GM18511 (cell line): ENCODE measurements at regions not wholly inside any gene's neighbourhood (a gene's known extent, or its start where the extent isn't known, plus 50 kb on each side); places are given as distances from the start of the nearest gene placed in this dataset.

ENCODE experiments used
- ATAC-seq: cut with Tn5 transposase; IDR thresholded peaks from one replicate; pipeline ENCODE4 v1.9.1; 2021; ENCODE audit warnings: mild to moderate bottlenecking, moderate library complexity; ENCODE audit not compliant: unreplicated experiment

DNA sequence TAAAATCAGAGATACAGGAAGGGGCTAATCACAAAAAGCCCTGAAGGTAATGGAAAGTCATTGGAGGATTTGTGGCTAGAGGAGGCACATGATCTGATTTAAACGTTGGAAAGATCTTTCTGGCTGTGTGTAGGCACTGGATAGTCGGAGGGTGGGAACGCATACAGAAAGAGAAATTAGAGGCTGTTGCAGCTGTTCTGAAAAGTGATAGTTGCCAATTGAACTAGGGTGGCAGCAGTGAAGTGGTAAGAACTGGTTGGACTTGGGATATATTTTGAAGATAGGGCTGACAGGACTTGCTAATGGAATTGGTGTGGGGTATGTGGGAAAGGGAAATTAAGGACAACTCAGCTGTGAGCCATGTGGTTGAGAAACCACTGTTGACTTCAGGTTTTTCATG is 223.6 kb downstream of the OGFRL1 start:
- no peak for ATAC-seq

DNA sequence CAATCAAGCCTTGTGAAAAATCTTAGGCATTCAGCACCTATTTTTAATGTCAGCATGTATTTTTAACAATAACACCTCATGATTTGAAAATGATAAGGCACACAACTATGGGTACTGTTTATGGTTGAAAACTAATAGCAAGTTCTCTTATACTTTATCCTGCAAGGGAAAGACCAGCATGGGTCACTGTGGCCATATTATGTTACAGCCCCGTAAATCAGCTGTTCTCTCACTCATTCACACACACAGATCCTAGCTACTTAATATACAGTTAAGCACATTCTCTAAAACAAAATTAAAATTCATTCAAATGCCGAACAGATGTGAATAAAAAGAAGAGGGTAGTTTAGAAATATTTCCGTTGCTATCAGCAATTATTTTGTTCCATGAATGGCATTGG is 224.4 kb downstream of the OGFRL1 start:
- ATAC-seq: no peak

DNA sequence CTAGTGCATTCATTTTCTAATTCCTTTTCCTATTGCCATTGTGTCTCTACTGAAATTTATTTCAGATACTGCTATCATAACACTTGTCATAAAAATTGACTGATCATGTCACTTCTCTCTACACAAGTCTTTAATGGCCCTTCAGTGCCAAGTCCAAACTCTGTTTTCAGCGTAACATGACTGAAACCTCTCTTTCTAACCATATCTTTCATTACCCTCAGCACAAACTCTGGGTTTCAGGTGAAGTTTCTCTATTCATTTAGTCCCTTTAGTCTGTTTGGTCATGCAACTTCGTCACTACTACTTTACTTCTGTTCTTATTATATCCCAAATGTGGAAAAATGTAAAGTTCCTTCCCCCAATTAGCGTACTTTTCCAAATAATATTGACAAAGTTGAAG is 234.9 kb downstream of the OGFRL1 start:
- peak; percentile 60 for ATAC-seq

DNA sequence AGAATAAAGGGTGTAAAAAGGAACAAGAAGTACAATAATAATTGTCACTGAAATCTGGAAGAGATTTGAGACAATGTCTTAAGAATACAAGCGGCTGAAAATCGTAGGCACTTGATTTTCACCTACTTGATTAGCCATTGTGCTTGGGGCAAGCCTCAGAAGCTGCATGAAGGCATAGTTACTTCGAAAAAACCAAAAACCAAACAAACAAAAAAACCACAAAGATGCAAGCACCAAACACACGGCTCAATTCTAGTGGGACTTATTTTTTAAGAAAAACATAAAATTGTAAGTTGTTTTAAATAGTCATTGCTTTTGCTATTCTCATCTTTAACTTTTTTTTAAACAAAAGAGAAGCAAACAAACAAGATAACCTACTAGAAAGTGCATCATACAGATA is 235.6 kb downstream of the OGFRL1 start:
- no peak for ATAC-seq

DNA sequence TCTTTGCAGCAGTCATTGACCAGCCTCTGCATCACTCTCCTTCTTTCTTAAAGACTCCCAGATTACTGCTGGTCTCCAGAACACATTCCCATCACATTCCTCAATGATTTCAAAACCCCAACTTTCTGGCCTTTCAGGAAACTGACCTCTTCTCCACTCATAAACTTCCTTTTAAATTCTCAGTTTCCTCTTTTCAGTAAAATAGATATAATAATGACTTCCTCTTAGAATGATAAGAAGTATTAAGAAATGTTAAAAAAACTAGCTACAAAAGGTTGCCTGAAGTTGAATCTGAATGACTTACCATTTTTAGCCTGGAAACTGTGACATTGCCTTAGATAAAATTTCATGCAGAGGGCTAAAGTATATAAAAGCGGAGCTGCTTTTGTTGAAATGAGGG is 239.3 kb downstream of the OGFRL1 start:
- ATAC-seq: no peak

DNA sequence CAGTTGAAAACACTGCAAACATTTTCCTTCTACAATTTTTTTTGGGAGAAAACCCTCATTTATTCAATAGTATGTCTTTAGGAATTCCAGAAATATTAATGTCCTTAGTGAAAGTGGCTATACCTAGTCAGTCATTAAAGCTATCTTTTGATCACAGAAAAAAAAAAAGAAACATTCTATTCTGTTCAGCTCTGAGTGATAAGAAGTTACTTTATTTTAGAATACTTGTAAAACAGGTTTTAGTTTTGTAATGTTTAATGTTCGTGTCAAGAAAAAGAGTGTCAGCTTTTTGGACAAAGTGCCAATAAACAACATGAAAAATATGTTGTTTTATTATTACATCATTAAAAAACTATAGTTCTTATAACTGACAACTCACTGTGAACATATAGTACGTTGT is 240.4 kb downstream of the OGFRL1 start:
- no peak for ATAC-seq

DNA sequence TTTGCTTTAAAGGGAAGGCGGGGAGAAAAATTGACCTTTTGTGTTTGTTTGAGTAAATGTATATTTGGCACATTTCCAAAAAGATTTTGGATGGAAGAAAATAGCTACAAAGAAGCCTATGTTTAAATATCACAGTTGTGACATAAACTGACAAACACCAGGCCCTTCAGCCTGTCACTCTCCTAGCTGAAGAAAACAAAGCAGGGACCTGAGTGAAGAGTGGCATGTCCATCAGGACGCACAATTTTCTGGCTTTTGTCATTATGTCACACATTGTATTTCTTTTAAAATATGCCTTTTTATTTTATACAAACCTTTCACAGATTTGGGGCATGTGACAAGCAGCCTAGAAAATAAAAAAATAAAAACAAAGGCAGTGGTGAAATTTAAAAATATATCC is 241.2 kb downstream of the OGFRL1 start:
- ATAC-seq: no peak

DNA sequence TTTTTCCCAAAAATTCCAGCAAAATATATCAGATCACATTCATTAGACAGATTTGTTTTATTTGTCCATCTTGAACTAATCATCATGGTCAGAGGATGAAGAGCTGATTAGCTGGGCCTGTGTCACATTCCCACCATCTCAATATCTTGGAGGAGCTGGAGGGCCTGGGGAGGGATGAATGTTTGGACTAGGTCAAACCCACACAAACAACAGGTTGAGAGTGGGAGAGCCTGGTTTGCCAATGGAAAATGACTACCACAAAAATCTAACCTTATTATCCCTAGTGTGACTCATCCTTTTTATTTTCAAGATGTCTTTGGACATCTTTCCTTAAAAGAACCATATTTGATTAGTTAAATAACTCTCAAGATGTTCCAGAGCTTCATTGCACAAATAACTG is 242.4 kb downstream of the OGFRL1 start:
- no peak for ATAC-seq

DNA sequence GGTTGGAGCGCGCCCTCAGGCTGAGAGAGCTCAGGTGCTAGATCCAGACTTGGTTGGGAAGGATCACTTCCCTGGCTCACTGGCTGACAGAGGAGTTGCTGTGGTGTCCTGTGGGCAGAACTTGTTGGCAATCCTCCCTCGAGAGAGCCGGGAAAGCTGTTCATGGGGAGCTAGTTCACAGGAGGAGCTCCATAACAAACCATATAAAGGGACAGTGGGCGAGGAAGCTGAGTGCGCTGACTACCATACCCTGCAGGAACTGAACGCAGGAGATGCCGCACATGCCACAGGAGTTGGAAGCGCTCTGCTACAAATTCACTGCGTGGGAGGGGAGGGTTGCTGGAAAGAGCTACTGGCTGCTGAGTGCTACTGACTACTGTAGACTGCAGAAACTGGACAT is 243.2 kb downstream of the OGFRL1 start:
- no peak for ATAC-seq

DNA sequence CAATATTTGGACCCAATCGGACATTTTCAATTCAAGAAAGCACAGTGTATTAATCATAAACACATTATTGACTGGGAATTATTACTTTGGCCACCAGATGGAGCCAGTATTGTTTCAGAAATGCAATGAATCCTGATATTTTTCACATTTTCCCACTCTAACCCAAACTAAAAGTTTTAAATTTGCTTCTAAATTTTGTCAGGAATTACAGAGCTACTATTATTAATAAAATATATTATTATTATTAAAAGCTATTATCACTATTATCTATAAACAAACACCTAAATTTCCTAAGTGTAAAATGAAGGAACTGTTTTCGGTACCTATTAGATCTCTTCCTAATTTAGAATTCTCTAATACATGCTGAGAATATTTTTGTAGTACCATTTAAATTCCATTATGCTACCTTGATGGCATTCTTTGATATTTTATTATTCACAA is 245.3 kb downstream of the OGFRL1 start:
- no peak for ATAC-seq

DNA sequence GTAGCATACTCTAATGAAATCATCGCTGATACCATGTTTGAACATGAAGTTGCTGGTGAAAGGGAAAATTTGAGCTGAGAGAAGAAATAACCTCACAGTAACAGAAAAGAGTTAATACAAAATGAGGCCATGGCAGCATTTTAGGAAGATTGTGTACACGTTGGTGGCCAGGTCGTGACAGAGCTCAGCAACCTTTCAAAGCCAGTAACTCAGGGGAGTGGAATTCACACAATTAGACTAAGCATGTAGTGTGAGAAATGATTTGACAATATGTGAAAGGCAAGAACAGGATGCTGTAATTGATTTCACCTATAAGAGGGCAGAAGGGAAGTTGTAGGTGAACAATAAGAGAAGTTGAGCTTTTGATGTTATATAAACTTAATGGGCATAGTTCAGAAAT is 246.3 kb downstream of the OGFRL1 start:
- ATAC-seq: no peak

DNA sequence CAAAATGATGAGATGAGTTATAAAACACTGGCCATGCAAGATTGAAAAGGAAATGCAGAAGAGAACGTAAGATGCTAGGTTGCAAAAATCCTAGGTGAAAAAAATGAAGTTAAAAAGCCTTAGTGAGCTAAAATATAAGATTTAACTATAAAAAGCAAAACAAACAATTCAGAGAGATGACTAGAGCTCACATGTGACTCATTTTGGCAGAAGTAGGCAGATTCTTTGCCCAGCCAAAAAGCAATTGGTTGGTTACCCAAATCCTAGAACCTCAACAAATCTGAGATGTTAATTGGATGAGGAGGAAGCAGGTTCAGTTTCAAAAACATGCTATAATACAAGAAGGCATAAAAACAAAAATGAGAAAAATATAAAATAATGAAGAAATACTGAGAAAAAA is 249.1 kb downstream of the OGFRL1 start:
- no peak for ATAC-seq

DNA sequence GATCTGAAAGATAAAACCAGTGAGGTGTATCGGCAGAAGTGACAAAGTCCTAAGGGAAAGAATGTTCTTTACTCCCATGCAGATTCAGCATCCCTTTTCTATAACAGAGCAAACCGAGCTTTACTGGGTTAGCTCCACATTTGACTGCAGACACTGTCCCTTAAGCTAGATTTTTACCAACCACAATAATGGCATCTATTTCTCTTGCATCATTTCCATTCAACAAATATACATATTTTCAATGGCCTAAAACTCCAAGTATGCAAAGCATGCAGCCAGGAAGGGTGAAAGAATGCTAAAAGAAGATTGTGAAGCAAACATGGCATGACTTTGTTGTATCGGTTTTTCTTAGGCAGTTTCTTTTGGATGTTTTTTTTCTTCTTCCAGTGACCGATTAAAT is 255.4 kb downstream of the OGFRL1 start:
- no peak for ATAC-seq

DNA sequence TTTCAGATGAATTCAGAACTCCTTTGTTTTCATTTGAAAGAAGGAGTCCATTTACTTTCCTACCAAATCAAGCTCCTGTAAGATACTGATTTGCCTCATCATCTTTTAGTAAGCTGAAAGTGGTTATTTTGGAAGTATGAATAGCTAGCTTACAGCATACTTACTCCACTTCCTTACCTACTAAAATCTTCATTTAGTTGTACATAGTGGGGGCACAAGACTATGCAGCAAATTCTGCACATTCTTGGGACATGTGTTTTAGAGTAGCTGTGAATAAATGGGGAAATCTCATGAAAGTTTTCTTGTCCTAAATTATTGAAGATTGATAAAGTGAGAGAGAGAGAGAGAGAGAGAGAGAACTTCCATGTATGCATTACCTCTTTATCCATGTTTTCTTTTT is 256.3 kb downstream of the OGFRL1 start:
- no peak for ATAC-seq

DNA sequence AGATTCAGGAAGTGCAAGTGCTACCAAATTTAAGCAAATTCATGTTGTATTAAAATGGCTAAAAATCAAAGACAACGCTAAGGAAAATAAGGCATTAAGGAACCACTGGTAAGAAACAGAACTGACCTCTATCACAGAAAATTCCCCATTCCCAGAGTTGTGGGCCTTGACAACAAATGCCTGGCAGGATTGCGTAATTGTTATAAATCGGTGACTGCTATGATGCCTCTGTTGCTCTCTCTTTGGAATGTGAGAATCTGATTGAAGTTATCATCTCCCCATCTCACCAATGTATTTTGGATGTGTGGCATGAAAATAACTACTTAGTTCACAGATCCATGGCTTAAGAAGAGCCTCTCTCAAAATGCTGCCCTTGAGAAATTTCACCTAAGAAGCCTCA is 257.3 kb downstream of the OGFRL1 start:
- ATAC-seq: no peak

DNA sequence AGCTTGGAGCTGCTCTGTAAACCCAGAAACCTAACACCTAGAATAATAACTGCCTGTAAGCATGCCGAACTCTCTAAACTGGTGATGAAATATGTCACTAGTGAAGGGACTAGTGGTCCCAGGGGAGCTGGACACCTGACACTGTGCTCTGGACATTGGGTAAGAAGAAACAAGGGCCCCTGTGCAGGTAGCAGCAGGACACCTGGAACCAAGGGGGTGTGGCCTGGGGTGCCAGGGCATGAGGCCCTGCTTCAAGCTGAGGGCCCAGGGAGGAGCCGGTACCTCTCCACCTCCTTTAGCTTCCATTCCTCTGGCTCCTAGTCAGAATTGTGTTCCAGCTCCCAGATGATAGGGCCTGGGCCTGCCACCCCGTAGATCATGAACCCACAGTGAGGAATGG is 263.2 kb downstream of the OGFRL1 start:
- ATAC-seq: no peak

DNA sequence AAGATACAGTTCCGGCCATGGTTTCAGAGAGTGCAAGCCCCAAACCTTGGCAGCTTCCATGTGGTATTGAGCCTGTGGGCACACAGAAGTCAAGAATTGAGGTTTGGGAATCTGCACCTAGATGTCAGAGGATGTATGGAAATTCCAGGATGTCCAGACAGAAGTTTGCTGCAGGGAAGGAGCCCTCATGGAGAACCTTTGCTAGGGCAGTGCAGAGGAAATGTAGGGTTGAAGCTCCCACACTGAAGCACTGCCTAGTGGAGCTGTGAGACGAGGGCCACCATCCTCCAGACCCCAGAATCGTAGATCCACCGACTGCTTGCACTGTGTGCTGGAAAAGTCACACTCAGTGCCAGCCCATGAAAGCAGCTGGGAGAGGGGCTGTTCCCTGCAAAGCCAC is 267.5 kb downstream of the OGFRL1 start:
- no peak for ATAC-seq

DNA sequence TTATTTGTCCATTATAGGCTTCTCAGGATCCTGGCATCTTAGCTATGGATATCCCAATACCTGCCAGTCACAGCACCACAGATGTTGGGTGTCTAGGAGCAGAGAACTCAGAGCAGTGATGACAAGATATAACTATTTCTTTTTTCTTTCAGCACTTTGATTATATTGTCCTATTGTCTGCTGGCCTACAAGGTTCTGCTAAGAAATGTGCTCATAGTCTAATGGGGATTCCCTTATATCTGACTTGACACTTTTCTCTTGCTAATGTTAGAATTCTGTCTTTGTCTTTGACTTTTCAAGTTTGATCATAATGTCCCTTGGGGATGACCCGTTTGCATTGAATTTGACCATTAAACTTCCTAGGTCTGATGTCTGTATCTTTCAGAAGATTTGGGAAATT is 270.4 kb downstream of the OGFRL1 start:
- no peak for ATAC-seq

DNA sequence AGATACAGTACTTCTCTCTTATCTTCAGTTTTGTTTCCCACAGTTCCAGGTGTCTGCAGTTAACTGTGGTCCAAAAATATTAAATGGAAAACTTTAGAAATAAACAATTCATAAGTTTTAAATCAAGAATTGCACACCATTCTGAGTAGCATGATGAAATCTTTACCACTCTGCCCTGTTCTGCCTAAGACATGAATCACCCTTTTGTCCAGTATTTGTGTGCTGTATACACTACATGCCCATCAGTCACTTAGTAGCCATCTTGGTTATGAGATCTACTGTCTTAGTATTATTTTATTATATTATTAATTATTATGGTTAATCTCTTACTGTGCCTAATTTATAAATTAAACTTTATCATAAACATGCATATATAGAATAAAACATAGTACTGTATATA is 279.0 kb downstream of the OGFRL1 start:
- no peak for ATAC-seq

DNA sequence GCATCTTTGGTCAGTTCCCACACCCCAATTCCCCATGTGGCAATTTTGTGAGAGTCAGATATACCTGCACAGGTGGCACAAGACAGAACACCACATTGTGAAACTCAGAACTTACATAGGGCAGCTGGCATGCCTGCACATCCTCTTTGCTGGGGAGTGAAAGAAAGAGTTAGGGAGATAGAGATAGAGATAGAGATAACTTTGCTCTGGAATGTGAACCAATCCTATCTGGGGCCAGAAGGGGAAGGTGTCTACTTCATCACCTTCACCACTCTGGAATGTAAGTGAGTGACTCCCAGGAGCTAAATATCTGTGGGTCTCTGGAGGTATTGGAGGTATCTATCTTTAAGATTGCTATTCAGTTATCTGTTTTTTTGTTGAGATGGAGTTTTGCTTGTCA is 289.2 kb downstream of the OGFRL1 start:
- ATAC-seq: no peak

DNA sequence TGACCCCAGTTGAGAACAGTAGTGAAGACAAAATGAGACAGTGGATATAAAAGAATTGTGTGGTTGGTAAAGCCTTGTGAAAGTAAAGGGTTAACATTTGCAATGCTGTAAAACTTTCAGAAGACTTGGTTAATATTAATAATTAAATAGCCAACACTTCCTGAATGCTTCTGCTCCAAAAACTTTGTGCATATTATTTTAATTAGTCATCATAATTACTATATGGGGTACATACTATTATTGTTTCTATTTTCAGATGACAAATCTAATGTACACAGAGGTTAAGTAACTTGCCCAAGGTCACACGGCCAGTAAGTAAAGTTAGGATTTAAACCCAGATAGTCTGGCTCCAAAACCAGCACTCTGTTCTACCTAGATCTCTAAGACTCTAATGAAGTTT is 291.3 kb downstream of the OGFRL1 start:
- ATAC-seq: no peak

DNA sequence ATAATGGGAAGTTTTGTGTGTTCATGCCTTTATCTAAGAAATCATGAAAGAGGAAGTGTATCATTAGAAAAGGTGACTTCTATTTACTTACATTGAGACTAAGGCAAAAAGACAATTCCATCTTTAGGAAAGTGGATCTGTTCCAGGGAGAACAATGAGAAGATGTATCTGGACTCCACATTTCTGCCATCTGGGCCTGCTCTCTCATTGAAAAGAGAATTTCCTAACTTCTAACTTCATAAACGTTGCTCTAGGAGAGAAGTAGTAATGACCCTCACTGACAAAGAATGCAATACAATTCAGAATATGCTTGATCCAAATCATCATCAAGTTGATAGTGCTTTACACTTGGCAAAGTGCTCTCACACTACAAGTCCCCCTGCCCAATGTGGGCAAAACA is 294.2 kb downstream of the OGFRL1 start:
- ATAC-seq: no peak

DNA sequence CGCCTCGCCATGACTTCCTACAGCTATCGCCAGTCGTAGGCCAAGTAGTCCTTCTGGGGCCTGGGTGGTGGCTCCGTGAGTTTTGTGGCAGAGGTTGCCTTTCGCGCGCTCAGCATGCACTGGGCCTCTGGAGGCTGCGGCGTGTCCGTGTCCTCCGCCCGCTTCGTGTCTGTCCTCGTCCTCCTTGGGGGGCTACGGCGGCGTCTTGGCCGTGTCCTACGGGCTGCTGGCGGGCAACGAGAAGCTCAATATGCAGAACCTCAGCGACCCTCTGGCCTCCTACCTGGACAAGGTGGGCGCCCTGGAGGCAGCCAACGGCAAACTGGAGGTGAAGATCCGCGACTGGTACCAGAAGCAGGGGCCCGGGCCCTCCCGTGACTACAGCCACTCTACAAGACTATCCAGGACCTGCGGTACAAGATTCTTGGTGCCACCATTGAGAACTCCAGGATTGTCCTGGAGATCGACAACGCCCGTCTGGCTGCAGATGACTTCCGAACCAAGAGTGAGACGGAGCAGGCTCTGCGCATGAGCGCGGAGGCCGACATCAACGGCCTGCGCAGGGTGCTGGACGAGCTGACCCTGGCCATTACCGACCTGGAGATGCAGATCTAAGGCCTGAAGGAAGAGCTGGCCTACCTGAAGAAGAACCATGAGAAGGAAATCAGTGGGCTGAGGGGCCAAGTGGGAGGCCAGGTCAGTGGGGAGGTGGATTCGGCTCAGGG is 296.3 kb downstream of the OGFRL1 start:
- no peak for ATAC-seq
